HG03045 (cell line): ENCODE measurements at regions not wholly inside any gene's neighbourhood (a gene's known extent, or its start where the extent isn't known, plus 50 kb on each side); places are given as distances from the start of the nearest gene placed in this dataset.

Source experiments
- ATAC-seq: cut with Tn5 transposase; IDR thresholded peaks from one replicate; pipeline ENCODE4 v1.9.1; 2021; ENCODE audit warnings: mild to moderate bottlenecking, moderate library complexity; ENCODE audit not compliant: unreplicated experiment

DNA sequence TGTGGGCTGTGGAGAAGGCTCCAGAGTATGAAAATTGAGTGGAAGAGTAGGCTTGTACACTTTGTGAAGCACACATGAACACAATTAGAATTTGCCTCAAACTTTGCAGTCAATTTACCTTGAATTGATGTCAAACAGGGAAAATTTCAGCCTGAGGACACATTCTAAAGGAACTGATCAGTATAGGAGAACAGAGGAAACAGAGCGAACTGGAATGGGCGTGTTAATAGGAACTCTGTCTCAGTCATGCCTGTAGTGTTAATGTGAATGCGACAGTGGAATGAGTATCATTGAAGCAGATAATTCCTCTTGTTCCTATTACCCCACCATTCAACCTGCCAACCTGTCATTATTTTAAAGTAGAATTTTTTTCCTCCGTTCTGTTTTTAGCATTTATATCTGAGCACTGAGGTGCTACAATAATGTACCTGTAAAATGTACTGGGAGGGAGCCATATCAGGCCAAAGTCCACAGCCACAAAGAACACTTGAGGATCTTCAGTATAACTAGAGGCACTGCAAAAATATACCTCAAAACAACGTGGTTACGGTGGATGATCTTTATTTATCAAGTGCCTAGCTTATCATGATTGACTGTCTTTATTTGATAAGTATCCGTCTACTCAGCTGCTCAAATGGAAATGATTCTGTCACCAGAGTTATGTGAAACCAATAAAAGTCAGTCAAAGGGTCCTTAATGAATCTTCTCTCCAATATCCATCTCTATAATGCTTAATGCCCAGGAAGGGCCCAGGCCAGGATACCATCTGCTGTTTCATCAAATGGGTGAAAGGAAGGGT is 125.3 kb upstream of the STMND1 start:
- no peak for ATAC-seq

- no peak for ATAC-seq
Measured at GRCh38 chr6:16974704-16975359, 127.0 kb upstream of the STMND1 start.

DNA sequence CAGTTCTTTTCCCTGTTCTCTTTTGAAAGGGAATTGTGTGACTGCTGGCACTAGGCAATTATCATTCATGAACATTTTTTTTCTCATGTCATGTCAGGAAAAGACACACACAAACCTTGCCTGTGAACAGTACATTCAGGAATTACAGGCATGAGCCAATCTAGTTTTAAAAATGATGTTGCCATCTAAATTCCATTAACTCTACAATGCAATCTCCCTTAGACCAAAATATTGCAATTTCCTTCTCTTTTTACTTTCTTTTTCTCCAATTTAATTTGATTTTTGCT is 127.5 kb upstream of the STMND1 start:
- no peak for ATAC-seq

- no peak for ATAC-seq
Measured at GRCh38 chr6:16973545-16974386, 128.1 kb upstream of the STMND1 start.

- no peak for ATAC-seq
Measured at GRCh38 chr6:16973051-16973450, 128.8 kb upstream of the STMND1 start.

DNA sequence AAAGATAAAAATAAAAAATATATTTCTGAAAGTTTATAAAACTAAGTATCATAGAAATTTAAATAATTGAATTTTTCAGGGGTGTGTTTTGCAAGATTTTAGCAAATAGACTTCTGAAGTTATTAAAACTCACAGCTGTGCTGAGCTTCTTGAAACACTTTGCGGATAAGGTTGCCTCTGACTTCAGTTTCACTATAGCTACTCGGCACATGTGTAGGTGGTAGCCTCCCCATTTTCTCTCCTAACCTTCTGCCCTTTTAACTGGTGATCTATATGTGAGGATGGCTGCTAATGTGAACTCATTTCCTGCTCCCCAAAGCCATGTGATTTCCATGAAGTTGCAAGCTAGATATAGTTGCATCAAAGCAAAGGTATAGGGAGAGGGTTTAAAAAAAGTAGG is 129.3 kb upstream of the STMND1 start:
- no peak for ATAC-seq

DNA sequence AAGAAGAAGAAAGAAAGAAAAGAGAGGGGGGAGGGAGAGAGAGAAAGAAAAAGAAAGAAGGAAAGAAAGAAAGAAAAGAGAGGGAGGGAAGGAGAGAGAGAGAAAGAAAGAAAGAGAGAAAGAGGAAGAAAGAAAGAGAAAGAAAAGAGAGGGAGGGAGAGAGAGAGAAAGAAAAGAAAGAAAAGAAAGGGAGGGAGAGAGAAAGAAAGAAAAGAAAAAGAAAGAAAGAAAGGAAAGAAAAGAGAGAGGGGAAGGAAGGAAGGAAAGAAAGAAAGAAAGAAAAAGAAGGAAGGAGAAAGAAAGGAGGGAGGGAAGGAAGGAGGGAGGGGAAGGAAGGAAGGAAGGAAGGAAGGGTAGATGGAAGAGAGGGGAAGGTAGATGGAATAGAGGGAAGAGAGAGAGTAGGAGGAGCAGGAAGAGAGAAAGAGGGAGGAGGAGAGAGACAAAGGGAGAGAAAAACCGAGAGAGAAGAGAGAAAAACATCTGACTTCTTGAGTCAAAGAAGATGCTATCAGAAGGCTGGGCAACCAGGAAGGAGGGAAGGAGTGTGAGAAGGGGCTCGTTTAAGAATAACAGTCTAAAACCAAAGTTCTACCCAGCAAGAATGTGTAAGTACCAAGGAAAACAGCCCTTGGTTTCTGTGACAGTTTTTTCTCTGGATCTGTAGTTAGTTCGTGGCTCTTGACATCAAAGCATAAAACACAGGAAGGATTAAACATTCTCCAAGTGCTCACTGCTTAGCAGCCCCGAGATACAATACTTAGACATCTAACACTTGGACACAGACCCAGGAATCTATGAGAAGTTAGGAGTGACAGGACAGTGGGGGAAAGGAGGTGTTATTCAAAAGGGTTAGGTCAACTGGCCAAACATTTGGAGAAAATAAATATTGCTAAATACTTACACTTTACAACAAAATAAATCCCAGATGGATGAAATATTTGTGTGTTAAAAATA is 131.9 kb upstream of the STMND1 start:
- ATAC-seq, result no peak

- no peak for ATAC-seq
Measured at GRCh38 chr6:16968101-16968500, 133.7 kb upstream of the STMND1 start.

GRCh38 chr6:16967470-16967817 is 134.4 kb upstream of the STMND1 start:
- ATAC-seq, result no peak

DNA sequence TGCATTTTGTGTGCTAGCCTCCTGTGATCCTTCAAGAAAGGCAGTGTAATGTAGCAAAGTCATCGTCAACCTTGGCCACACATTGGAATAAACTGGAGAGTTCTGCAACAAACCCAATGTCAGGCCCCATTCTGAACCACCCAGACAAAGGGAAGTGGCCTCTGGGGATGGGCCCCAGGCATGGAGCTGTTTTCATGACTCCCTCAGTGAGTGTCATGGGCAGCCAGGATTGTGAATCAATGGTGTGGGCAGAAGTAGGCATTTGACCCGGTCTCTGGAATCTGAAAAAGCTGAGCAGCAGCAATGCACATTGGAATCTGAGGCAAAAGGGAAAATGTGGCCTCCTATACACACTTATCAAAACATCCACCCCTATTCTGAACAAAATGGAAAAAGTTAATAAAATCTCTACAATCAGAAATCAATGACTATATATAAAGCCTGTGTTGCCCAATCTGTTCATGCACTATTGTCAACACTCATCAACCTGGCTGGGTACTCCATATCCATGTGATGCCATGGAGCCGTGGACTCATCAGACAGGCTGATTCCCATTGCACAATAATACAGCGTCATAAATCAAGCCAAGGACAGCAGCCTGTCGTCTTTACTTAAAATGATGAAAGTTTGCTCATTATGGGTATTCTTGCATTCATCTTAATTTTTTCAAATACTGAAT is 134.9 kb upstream of the STMND1 start:
- ATAC-seq, result no peak

DNA sequence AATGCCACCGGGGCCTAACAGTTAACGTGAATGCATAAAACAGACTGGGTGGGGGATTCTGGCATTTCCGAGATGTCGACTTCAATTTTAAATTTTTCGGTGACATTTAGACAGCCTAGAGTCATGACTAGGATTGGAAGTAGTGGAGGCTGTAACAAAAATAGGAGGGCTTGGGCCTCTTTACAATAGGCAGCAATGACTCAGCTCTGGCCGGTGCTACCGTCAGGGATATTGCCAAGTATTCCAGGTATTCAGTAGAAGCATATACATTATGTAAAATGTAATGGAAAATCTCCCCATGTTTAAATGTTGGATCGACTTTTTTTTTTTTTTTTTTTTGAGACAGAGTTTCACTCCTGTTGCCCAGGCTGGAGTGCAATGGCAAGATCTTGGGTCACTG is 136.2 kb upstream of the STMND1 start:
- no peak for ATAC-seq

DNA sequence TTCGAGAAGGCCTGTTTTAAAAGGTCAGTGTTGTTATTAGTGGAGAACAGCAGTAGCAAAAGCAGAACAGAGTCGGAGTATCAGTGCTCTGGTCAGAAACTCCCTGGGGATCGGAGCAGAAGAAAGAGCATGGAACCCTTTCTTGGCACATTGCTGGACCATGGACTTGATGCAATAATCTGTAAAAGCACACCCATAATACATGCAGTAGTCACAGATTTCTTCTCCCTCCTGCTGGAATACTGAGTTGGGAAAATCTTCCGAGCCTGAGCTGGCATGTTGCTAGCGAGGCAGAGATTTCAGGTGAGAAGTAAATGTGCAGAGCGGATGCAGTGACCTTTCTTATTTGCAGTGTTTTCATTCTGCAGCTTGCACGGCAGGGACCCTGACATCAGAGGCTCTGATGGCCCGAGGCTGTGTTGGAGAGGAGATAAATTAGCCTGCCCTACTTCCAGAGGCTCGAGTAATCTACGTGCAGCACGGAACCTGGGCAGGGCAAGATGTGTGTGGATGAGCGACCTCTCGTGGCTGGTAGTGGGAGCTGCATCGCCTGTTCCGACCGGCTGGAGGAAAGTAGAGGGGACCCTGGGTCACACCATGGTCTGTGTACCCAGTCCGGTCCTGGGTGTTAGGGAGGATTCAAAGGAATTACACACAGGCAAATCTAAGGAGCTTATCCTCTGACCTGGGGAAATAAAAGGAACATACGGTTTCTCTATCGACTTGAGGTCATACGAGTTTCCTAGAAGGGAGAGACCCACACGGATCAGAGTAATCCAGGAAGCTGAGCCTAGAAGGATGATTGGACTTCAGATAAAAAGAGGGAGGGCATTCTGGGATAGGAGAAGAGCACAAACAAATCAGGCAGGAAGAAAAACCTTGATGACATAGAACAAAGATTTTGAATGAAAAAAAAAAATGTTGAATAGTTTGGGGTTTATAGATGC is 137.0 kb upstream of the STMND1 start:
- ATAC-seq, result peak; percentile 66

DNA sequence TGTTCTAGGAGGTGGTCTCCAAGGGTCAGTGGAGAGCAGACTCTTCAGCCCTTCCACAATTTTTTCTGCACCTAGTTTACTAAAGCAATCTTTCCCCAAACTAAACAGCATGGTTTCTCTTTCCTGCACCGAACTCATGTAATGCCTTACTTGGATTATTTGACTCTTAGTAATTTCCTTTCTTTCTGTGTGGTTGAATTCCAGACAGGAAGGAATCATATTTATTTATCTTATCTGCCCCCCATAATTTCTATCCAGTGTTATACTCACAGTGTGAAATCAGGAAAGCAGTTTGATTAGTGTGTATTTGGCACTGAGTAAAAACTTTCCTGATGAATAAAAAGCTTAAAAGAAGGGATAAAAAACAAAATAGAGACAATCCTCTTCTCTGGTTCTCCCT is 140.3 kb upstream of the STMND1 start:
- no peak for ATAC-seq

DNA sequence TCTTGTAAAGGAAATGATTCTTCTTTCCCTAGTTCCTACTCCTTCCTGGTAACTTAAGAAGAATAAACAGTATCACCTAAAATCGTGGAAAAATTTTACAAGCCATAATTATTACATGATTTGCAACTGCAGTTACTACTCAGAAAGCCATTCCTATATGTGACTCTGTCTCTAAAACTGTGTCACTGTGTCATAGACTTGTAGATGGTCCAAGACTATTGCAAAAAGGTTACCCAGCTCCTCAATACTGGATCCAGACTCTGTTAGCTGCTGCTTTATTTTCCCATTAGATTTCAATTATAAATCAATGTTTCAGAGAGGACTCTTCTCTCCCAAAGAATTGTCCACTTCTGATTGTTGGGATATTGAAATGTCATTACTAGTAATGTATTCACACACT is 142.1 kb upstream of the STMND1 start:
- ATAC-seq, result no peak

- ATAC-seq, result no peak
Measured at GRCh38 chr6:16956361-16956760, 145.5 kb upstream of the STMND1 start.

DNA sequence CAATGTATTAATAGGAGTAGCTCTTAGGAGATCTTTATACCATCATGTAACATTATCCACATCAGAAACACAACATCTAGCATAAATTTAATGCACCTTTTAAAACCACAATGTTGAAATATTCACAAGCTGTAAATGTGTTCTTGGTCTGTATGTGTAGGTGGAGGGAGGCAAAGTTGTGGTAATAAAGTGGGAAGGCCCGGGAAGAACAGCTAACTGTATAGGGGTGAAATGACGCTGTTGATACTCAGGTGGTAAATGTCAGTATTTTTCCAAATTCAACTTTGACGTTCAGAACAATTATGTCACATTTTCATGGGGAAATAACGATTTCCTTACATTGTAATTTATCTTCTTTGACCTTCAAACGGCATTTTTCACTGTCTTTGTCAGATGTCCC is 146.0 kb upstream of the STMND1 start:
- ATAC-seq, result no peak

GRCh38 chr6:16953905-16954304 is 147.9 kb upstream of the STMND1 start:
- ATAC-seq, result no peak

- ATAC-seq, result no peak
Measured at GRCh38 chr6:16953446-16953845, 148.4 kb upstream of the STMND1 start.

DNA sequence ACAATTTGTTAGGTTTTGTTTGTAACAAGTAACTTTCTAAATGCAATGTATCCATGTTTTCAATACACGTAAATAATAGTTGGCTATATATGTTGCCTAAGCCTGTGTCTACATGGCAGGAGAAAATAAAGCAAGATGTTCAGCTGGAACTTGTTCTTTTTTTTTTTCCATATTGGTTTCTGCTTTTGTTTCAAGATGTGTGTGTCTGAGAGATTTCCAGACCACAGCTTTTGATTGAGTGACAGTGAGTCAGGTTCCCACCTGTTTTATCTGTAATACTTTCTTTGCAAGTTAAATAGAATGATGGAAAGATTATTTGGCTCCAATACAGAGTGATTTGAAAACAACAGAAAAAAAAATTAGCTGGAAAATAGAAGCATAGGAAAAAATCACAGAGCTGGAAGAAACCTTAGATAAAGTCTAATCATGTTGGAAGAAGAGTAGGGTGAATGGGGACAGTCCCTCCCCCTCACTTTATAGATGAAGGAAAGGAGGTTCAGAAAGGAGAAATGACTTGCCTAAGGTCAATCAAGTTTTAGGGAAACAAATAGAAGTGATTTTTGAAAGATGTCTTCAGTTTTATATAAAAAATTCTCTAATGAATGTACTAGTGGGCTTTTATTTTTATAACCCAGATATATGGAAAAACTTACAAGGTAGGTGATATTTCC is 150.9 kb upstream of the STMND1 start:
- no peak for ATAC-seq
